Activated B cell treated with CpG ODN at 0.5 μM for 24 hours (primary cell): ENCODE measurements at regions not wholly inside any gene's neighbourhood (a gene's known extent, or its start where the extent isn't known, plus 50 kb on each side); places are given as distances from the start of the nearest gene placed in this dataset.

Experiments
- ATAC-seq: fragments of 200-7000 bp; cut with Tn5 transposase; one replicate; pipeline ENCODE4 v1.10.0; 2021; ENCODE audit warnings: low read depth, mild to moderate bottlenecking, moderate library complexity
- CTCF ChIA-PET: fragments of 350-600 bp; sonication (Branson Sonifier 250); formaldehyde crosslinking; loops from one replicate; lab custom pipeline; 2021; ENCODE audit warnings: antibody characterized with exemption; lab: Charles Lee
- POLR2A ChIA-PET: fragments of 350-600 bp; sonication (Branson Sonifier 250); formaldehyde crosslinking; loops from one replicate; lab custom pipeline; 2021; ENCODE audit warnings: antibody characterized with exemption; lab: Charles Lee
- DNase-seq: peaks from one replicate; pipeline ENCODE4 v3.0.0; 2022
- H3K27ac Mint-ChIP-seq: one replicate; pipeline ENCODE4 v1.8.0; 2020; ENCODE audit warnings: mixed read lengths
- H3K27me3 Mint-ChIP-seq: one replicate; pipeline ENCODE4 v1.8.0; 2021; ENCODE audit warnings: mixed read lengths
- H3K36me3 Mint-ChIP-seq: one replicate; pipeline ENCODE4 v1.8.0; 2021; ENCODE audit warnings: low read depth, mixed read lengths
- H3K4me1 Mint-ChIP-seq: one replicate; pipeline ENCODE4 v1.8.0; 2021; ENCODE audit warnings: mixed read lengths
- H3K4me3 Mint-ChIP-seq: one replicate; pipeline ENCODE4 v1.8.0; 2020; ENCODE audit warnings: mild to moderate bottlenecking, mixed read lengths
- H3K9me3 Mint-ChIP-seq: one replicate; pipeline ENCODE4 v1.8.0; 2020; ENCODE audit warnings: mixed read lengths
- CTCF ChIP-seq: fragments of 200-600 bp; IDR thresholded peaks from one replicate; pipeline ENCODE4 v1.8.0; 2022; ENCODE audit warnings: antibody characterized with exemption, mild to moderate bottlenecking
- intact Hi-C: fragments of 100-400 bp; cut with micrococcal nuclease; formaldehyde crosslinking; loops from one replicate; pipeline ENCODE4 v1.15.1; 2024

DNA sequence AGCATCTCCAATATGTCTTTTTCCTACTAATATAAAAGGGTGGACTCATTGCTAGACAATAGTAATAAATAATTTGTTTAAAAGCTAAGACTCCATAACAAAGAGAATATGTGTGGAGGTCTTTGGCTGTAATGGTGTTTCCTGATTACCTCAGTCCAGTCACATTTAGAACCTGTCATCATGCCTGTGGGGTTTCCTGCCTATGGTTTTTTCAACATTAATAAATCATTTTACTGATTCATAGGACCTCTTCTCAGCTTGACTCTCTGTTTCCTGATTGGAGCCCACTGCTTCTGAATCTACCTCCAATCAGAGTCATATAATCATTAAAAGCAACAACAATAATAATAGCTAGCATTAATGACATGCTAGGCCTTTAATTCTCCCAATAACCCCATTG is 52.4 kb upstream of the GNAI1 start:
- intact Hi-C loops: no loop called here
- H3K9me3 Mint-ChIP-seq: no peaks in the 10 kb centered on the region
- no peak for ATAC-seq
- ChIA-PET CTCF (no interaction called here), POLR2A (no interaction called here)
- no peak overlapping the region for H3K4me3 Mint-ChIP-seq
- no peak overlapping the region for H3K27ac Mint-ChIP-seq
- TF ChIP-seq CTCF: no peak
- peaks cover 12% of the 10 kb centered on the region for H3K4me1 Mint-ChIP-seq
- H3K27me3 Mint-ChIP-seq: no peaks in the 10 kb centered on the region
- no peak for DNase-seq
- no peaks in the 10 kb centered on the region for H3K36me3 Mint-ChIP-seq

GRCh38 chr7:80078886-80079285 is 55.7 kb upstream of the GNAI1 start:
- TF ChIP-seq CTCF: no peak
- H3K36me3 Mint-ChIP-seq: no peaks in the 10 kb centered on the region
- H3K4me3 Mint-ChIP-seq: no peak overlapping the region
- ChIA-PET POLR2A (no interaction called here), CTCF (no interaction called here)
- peaks cover 12% of the 10 kb centered on the region for H3K4me1 Mint-ChIP-seq
- ATAC-seq: no peak
- no peaks in the 10 kb centered on the region for H3K27me3 Mint-ChIP-seq
- DNase-seq: no peak
- intact Hi-C loops: no loop called here
- no peak overlapping the region for H3K27ac Mint-ChIP-seq
- peaks cover 7% of the 10 kb centered on the region for H3K9me3 Mint-ChIP-seq

DNA sequence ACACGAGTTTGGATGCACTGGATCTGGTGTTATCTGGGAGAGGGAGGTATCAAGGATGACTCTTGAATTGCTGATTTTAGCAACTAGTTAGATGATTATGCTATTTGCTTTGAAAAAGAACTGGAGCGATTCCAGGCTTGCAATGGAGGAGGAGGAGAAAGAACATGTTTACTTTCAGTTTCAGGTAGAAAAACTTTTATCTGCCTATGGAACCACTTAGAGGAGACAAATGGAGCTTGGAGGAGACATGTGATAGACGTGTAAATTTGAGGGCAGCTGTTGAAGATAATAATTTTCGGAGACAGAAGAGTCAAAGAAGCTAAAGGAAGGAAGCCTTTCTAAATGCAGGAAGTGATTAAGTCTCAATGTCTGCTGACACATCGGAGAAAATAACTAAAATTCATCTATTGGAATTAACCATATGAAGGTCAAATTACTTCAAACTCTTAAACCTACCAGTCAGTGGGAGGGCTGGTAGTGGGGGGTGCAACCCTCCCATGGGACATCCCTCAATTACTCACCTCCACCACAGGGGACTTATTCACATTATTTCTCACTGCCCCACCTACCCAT is 56.4 kb upstream of the GNAI1 start:
- Mint-ChIP-seq H3K27ac (no peak overlapping the region), H3K4me1 (peaks cover 12% of the 10 kb centered on the region), H3K4me3 (peak overlapping the region; percentile 73), H3K27me3 (no peaks in the 10 kb centered on the region), H3K9me3 (peaks cover 7% of the 10 kb centered on the region), H3K36me3 (no peaks in the 10 kb centered on the region)
- intact Hi-C loops: no loop called here
- ChIA-PET CTCF (no interaction called here), POLR2A (no interaction called here)
- DNase-seq: no peak
- no peak for ATAC-seq
- TF ChIP-seq CTCF: no peak

DNA sequence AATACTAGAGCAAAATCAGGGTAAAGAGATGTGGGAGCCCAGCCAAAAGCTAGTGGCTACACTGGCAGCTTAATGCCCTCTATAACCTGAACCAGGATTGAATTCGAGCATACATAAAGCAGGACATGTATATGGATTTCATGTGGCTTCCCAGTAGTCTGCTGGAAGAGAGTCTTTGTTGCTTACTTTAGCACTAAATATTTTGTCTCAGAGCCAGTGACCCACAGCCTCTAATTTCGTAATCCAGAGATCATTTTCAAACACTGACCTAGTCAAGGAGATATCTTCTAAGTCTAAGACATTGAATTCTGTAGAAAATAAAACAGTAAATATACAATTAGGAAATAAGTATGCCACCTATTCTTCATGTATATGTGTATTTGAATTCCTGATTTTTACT is 64.2 kb upstream of the GNAI1 start:
- Mint-ChIP-seq H3K9me3 (peaks cover 7% of the 10 kb centered on the region), H3K27me3 (no peaks in the 10 kb centered on the region), H3K4me1 (no peaks in the 10 kb centered on the region), H3K27ac (no peak overlapping the region), H3K4me3 (no peak overlapping the region), H3K36me3 (no peaks in the 10 kb centered on the region)
- ATAC-seq (no peak), DNase-seq (no peak)
- no peak for TF ChIP-seq CTCF
- CTCF ChIA-PET: no interaction called here
- intact Hi-C loops: no loop called here
- POLR2A ChIA-PET: no interaction called here

GRCh38 chr7:80066639-80067038 is 68.0 kb upstream of the GNAI1 start:
- DNase-seq (no peak), ATAC-seq (no peak)
- H3K4me1 Mint-ChIP-seq: no peaks in the 10 kb centered on the region
- ChIA-PET POLR2A (no interaction called here), CTCF (no interaction called here)
- no peaks in the 10 kb centered on the region for H3K27me3 Mint-ChIP-seq
- H3K36me3 Mint-ChIP-seq: no peaks in the 10 kb centered on the region
- no peak overlapping the region for H3K4me3 Mint-ChIP-seq
- TF ChIP-seq CTCF: no peak
- H3K27ac Mint-ChIP-seq: no peak overlapping the region
- intact Hi-C loops: no loop called here
- no peaks in the 10 kb centered on the region for H3K9me3 Mint-ChIP-seq
